Mucosa of descending colon (tissue), 3 donors: ENCODE measurements at regions not wholly inside any gene's neighbourhood (a gene's known extent, or its start where the extent isn't known, plus 50 kb on each side); places are given as distances from the start of the nearest gene placed in this dataset.

Source experiments
- ATAC-seq: fragments of 200-7000 bp; cut with Tn5 transposase; one replicate; pipeline ENCODE4 v1.9.1; 2020; ENCODE audit warnings: mild to moderate bottlenecking, moderate library complexity
- DNase-seq, 3 donors: peaks; one replicate each; pipeline ENCODE4 v3.0.0-alpha.2; 2020
- H3K36me3 ChIP-seq: fragments of 200-600 bp; one replicate; pipeline ENCODE4 v1.8.0; 2021; ENCODE audit warnings: low read depth, mild to moderate bottlenecking
- H3K4me1 ChIP-seq: fragments of 200-600 bp; one replicate; pipeline ENCODE4 v1.8.0; 2021; ENCODE audit warnings: low read depth, mild to moderate bottlenecking
- H3K4me3 ChIP-seq: fragments of 200-600 bp; one replicate; pipeline ENCODE4 v1.8.0; 2021; ENCODE audit warnings: mild to moderate bottlenecking
- H3K9me3 ChIP-seq: fragments of 200-600 bp; one replicate; pipeline ENCODE4 v1.8.0; 2021; ENCODE audit warnings: mild to moderate bottlenecking
- CTCF ChIP-seq: fragments of 200-600 bp; IDR thresholded peaks from one replicate; pipeline ENCODE4 v1.8.0; 2022; ENCODE audit warnings: antibody characterized with exemption, mild to moderate bottlenecking
- intact Hi-C, 2 donors: fragments of 100-400 bp; cut with DNase I in 1 of 2; cut with micrococcal nuclease in 1 of 2; formaldehyde crosslinking; loops; one replicate each; pipeline versions ENCODE4 v1.11.0 to v1.11.1; 2022; cut with DNase I, micrococcal nuclease
- donor health status: DM: no; HTN: no; CAD: no; lungs with moderate emphysema.
- donor health status: DM: no; HTN: no; CAD: no.
- donor health status: DM: no; HTN: yes; CAD: no.

- intact Hi-C loops = no loop called here
These were observed 381.1 kb downstream of the OXSM start for GRCh38 chr3:26171006-26171405.

GRCh38 chr3:26191556-26191955, 401.7 kb downstream of the OXSM start:
- ATAC-seq (no peak), DNase-seq (no peak)
- no peaks in the 10 kb centered on the region for H3K36me3 ChIP-seq
- intact Hi-C loops = no loop called here
- H3K4me1 ChIP-seq = no peaks in the 10 kb centered on the region
- peaks cover 43% of the 10 kb centered on the region for H3K9me3 ChIP-seq
- TF ChIP-seq CTCF = no peak
- no peak overlapping the region for H3K4me3 ChIP-seq

More at GRCh38 chr3:26171006-26171405, 381.1 kb downstream of the OXSM start:
- no peak overlapping the region for H3K4me3 ChIP-seq
- DNase-seq = no peak
- peaks cover 27% of the 10 kb centered on the region for H3K9me3 ChIP-seq
- no peak for TF ChIP-seq CTCF
- ATAC-seq = no peak
- no peaks in the 10 kb centered on the region for H3K36me3 ChIP-seq
- H3K4me1 ChIP-seq = no peaks in the 10 kb centered on the region

GRCh38 chr3:26193558-26193957, 403.7 kb downstream of the OXSM start:
- Histone ChIP-seq H3K9me3 (peaks cover 35% of the 10 kb centered on the region), H3K4me1 (no peaks in the 10 kb centered on the region), H3K4me3 (no peak overlapping the region), H3K36me3 (no peaks in the 10 kb centered on the region)
- intact Hi-C loops = no loop called here
- no peak for TF ChIP-seq CTCF
- ATAC-seq (no peak), DNase-seq (no peak)

GRCh38 chr3:26196781-26197180, 406.9 kb downstream of the OXSM start:
- ATAC-seq = no peak
- H3K9me3 ChIP-seq = peaks cover 15% of the 10 kb centered on the region
- H3K4me3 ChIP-seq = no peak overlapping the region
- DNase-seq = no peak
- H3K36me3 ChIP-seq = no peaks in the 10 kb centered on the region
- intact Hi-C loops = no loop called here
- TF ChIP-seq CTCF = no peak
- H3K4me1 ChIP-seq = no peaks in the 10 kb centered on the region

GRCh38 chr3:26198609-26199008, 408.7 kb downstream of the OXSM start:
- Histone ChIP-seq H3K4me3 (no peak overlapping the region), H3K36me3 (no peaks in the 10 kb centered on the region), H3K4me1 (no peaks in the 10 kb centered on the region), H3K9me3 (peaks cover 10% of the 10 kb centered on the region)
- intact Hi-C loops = no loop called here
- no peak for TF ChIP-seq CTCF
- DNase-seq = no peak
- ATAC-seq = no peak

- intact Hi-C loops = no loop called here
- H3K4me1 ChIP-seq = no peaks in the 10 kb centered on the region
- no peaks in the 10 kb centered on the region for H3K36me3 ChIP-seq
- no peak overlapping the region for H3K4me3 ChIP-seq
- DNase-seq (no peak), ATAC-seq (no peak)
- peaks cover 5% of the 10 kb centered on the region for H3K9me3 ChIP-seq
- no peak for TF ChIP-seq CTCF
These were observed 412.3 kb downstream of the OXSM start for GRCh38 chr3:26202169-26202568.
